ENCODE measurements at regions not wholly inside any gene's neighbourhood (a gene's known extent, or its start where the extent isn't known, plus 50 kb on each side); places are given as distances from the start of the nearest gene placed in this dataset. TPM values are rescaled to one million over a fixed set of nuclear protein-coding genes. Genes with fewer than 3 reads are reported as not detected.
"Not testable (repeated sequence)": the region's sequence is repeated elsewhere in the genome, so short reads cannot be mapped to it uniquely, and the experiment has no call there.

GRCh38 chr2:131948641-131949040 lies 213.1 kb downstream of the ANKRD30BL start:
- not testable (repeated sequence) for H3K9me2 ChIP-seq (replicated peaks; ENCODE audit: insufficient read depth, low read length); H3K4me1 ChIP-seq (ENCODE audit: low read length); DNase-seq; H3K4me3 ChIP-seq (ENCODE audit: low read length); H3K27me3 ChIP-seq (ENCODE audit: low read length); H3K4me2 ChIP-seq (ENCODE audit: low read depth, low read length, poor library complexity, severe bottlenecking); H3K79me2 ChIP-seq (ENCODE audit: low read length); H2AFZ ChIP-seq (ENCODE audit: low read length); H3K27ac ChIP-seq (ENCODE audit: low read length); H3K9me3 ChIP-seq (ENCODE audit: low read length); H4K20me1 ChIP-seq (ENCODE audit: insufficient read depth, low read depth, low read length); H3K9ac ChIP-seq (ENCODE audit: low read length); H3K36me3 ChIP-seq (ENCODE audit: insufficient read depth, low read length)

- not testable (repeated sequence) for H3K79me2 ChIP-seq (ENCODE audit: low read length); H3K9me3 ChIP-seq (ENCODE audit: low read length); DNase-seq; H3K4me2 ChIP-seq (ENCODE audit: low read depth, low read length, poor library complexity, severe bottlenecking); H3K4me1 ChIP-seq (ENCODE audit: low read length); H3K9me2 ChIP-seq (replicated peaks; ENCODE audit: insufficient read depth, low read length); H4K20me1 ChIP-seq (ENCODE audit: insufficient read depth, low read depth, low read length); H2AFZ ChIP-seq (ENCODE audit: low read length); H3K27ac ChIP-seq (ENCODE audit: low read length); H3K27me3 ChIP-seq (ENCODE audit: low read length); H3K9ac ChIP-seq (ENCODE audit: low read length); H3K36me3 ChIP-seq (ENCODE audit: insufficient read depth, low read length); H3K4me3 ChIP-seq (ENCODE audit: low read length)
Measured at GRCh38 chr2:131923287-131923686, 238.5 kb downstream of the ANKRD30BL start.

DNA sequence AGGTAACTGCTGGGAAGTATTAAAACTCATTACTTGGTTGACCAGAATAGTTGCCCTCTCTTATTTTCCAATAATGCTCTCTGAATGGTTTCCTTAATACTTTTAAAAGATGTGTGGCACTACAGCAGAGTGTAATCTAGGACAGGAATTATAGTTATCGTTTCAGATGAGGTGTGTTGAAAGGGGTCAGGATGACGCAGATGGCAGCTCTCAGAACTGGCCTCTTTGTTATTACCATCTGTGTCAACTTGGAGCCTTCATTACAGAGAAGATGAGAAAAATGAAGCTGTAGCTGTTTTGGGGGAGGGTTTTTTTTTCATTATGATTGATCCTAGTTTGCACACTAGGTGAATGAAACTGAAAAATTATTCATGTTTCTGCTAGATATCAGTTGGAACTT lies 238.9 kb downstream of the ANKRD30BL start:
- not testable (repeated sequence) for H3K4me3 ChIP-seq (ENCODE audit: low read length); H3K27ac ChIP-seq (ENCODE audit: low read length); H3K36me3 ChIP-seq (ENCODE audit: insufficient read depth, low read length); DNase-seq; H3K79me2 ChIP-seq (ENCODE audit: low read length); H3K9me2 ChIP-seq (replicated peaks; ENCODE audit: insufficient read depth, low read length); H3K4me2 ChIP-seq (ENCODE audit: low read depth, low read length, poor library complexity, severe bottlenecking); H3K9ac ChIP-seq (ENCODE audit: low read length); H3K27me3 ChIP-seq (ENCODE audit: low read length); H3K4me1 ChIP-seq (ENCODE audit: low read length); H2AFZ ChIP-seq (ENCODE audit: low read length); H3K9me3 ChIP-seq (ENCODE audit: low read length); H4K20me1 ChIP-seq (ENCODE audit: insufficient read depth, low read depth, low read length)

Small RNAs in the stretch of these regions (small RNA-seq; reads per million reads assigned to genes)
- gene AC093787.1, result not detected

Data from Karpas-422 (cell line).